ENCODE measurements at regions not wholly inside any gene's neighbourhood (a gene's known extent, or its start where the extent isn't known, plus 50 kb on each side); places are given as distances from the start of the nearest gene placed in this dataset.

GRCh38 chr2:242063850-242064249, 194.3 kb downstream of the RTP5 start:
- no peak overlapping the region for H3K27ac ChIP-seq (ENCODE audit: low read depth, low read length)

DNA sequence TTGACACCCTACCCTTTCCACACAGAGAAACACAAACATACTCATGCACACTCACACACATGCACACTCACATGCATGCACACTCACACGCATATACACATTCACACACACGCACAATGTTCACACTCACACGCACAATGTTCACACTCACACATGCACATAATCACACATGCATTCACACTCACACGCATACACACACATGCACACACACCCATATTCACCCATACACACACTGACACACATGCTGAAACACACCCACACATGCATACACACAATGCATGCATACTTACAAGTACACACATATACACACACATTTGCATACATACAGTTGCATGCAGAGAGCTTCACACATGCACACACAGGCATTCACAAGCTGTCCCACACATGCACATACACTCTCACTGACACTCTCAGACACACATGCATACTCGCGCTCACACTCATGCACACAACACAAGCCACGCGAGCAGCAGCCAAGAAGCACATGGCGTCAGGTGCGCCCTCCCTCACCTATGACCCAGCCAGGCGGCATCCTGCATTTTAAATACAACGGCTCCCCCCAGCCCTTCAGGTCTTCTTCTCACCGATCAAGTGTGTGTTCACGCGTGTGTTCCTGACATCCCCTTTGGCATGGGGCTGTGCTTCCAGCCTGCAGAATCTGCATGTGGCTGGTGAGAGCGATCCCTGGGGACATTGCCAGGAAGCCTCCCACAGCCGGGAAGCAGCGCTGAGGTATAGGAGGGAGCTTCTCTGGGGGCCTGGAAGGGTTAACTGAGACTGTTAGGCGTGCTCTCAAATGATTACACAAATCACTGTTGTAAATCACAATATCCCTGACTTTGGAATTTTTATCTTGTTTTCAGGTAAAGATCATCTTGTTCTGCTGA, 195.1 kb downstream of the RTP5 start:
- Histone ChIP-seq H3K27me3 (ENCODE audit: control insufficient read depth, insufficient read depth, low read length, poor library complexity, severe bottlenecking) (no peaks in the 10 kb centered on the region), H3K36me3 (ENCODE audit: control insufficient read depth, insufficient read depth, low read length) (no peaks in the 10 kb centered on the region), H3K4me1 (ENCODE audit: control insufficient read depth, insufficient read depth, low read length) (no peaks in the 10 kb centered on the region), H3K27ac (ENCODE audit: low read depth, low read length) (no peak overlapping the region), H3K9ac (ENCODE audit: extremely low read depth, low read length, poor library complexity, severe bottlenecking) (no peak overlapping the region), H3K4me3 (ENCODE audit: low read length) (no peak overlapping the region), H3K9me3 (ENCODE audit: control insufficient read depth, low read length) (peaks cover 27% of the 10 kb centered on the region)
- no peak overlapping the region for H3K27ac Mint-ChIP-seq
- 87 to 88% methylated on average over 4 to 19 of the region's 19 CpGs for WGBS, 2 experiments (ENCODE audit: insufficient coverage in 1 of 2, insufficient read length in 1 of 2)
- peaks cover 44% of the 10 kb centered on the region for H3K9me3 Mint-ChIP-seq
- peaks cover 8% of the 10 kb centered on the region for H3K4me1 Mint-ChIP-seq
- TF ChIP-seq, protein P1, sequence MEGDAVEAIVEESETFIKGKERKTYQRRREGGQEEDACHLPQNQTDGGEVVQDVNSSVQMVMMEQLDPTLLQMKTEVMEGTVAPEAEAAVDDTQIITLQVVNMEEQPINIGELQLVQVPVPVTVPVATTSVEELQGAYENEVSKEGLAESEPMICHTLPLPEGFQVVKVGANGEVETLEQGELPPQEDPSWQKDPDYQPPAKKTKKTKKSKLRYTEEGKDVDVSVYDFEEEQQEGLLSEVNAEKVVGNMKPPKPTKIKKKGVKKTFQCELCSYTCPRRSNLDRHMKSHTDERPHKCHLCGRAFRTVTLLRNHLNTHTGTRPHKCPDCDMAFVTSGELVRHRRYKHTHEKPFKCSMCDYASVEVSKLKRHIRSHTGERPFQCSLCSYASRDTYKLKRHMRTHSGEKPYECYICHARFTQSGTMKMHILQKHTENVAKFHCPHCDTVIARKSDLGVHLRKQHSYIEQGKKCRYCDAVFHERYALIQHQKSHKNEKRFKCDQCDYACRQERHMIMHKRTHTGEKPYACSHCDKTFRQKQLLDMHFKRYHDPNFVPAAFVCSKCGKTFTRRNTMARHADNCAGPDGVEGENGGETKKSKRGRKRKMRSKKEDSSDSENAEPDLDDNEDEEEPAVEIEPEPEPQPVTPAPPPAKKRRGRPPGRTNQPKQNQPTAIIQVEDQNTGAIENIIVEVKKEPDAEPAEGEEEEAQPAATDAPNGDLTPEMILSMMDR (conservative IDR thresholded peaks at IDR 0.05) = no peak
- peak; percentile 31 for DNase-seq
- H3K27me3 Mint-ChIP-seq (ENCODE audit: insufficient read depth) = peaks cover 6% of the 10 kb centered on the region
- H3K36me3 Mint-ChIP-seq (ENCODE audit: low read depth) = no peaks in the 10 kb centered on the region
- H3K4me3 Mint-ChIP-seq = no peak overlapping the region

More at GRCh38 chr2:242063850-242064249, 194.3 kb downstream of the RTP5 start:
- TF ChIP-seq, protein P1 (conservative IDR thresholded peaks at IDR 0.05) = no peak
- H3K4me3 Mint-ChIP-seq = no peak overlapping the region
- H3K4me1 Mint-ChIP-seq = peaks cover 2% of the 10 kb centered on the region
- no peaks in the 10 kb centered on the region for H3K36me3 Mint-ChIP-seq (ENCODE audit: low read depth)
- no peaks in the 10 kb centered on the region for H3K36me3 ChIP-seq (ENCODE audit: control insufficient read depth, insufficient read depth, low read length)
- peaks cover 51% of the 10 kb centered on the region for H3K9me3 Mint-ChIP-seq
- 60 to 73% methylated on average over 1 to 7 of the region's 7 CpGs for WGBS, 2 experiments (ENCODE audit: insufficient coverage in 1 of 2, insufficient read length in 1 of 2)
- H3K9me3 ChIP-seq (ENCODE audit: control insufficient read depth, low read length) = peaks cover 32% of the 10 kb centered on the region
- DNase-seq = peak; percentile 47
- no peaks in the 10 kb centered on the region for H3K27me3 ChIP-seq (ENCODE audit: control insufficient read depth, insufficient read depth, low read length, poor library complexity, severe bottlenecking)
- peak overlapping the region; percentile 61 for H3K27ac Mint-ChIP-seq
- H3K4me1 ChIP-seq (ENCODE audit: control insufficient read depth, insufficient read depth, low read length) = no peaks in the 10 kb centered on the region
- H3K4me3 ChIP-seq (ENCODE audit: low read length) = no peak overlapping the region
- no peak overlapping the region for H3K9ac ChIP-seq (ENCODE audit: extremely low read depth, low read length, poor library complexity, severe bottlenecking)
- H3K27me3 Mint-ChIP-seq (ENCODE audit: insufficient read depth) = peaks cover 11% of the 10 kb centered on the region

DNA sequence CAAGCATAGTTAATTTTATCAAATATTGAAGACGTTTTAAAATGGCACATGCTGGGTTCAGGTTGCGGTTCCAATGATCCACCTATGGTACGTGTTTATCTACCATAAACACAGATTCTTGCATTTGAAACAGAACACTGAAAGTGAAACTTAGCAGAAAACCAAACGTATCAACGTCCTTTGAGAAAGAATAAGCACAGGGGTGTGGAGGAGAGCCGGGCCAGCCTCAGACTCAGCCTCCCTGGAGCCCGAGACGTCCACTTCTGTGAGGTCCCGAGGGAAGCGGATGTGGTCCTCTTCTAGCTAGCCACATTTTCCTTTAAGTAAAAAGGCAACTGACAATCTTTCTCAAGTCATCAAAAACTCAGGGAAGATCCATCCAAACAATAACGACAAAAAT, 195.9 kb downstream of the RTP5 start:
- no peaks in the 10 kb centered on the region for H3K36me3 Mint-ChIP-seq (ENCODE audit: low read depth)
- no peaks in the 10 kb centered on the region for H3K4me1 ChIP-seq (ENCODE audit: control insufficient read depth, insufficient read depth, low read length)
- no peak for DNase-seq

More for the DNA sequence above, 195.9 kb downstream of the RTP5 start:
- no peak overlapping the region for H3K27ac ChIP-seq (ENCODE audit: low read depth, low read length)
- Mint-ChIP-seq H3K4me1 (peaks cover 9% of the 10 kb centered on the region), H3K27me3 (ENCODE audit: insufficient read depth) (peaks cover 6% of the 10 kb centered on the region), H3K9me3 (peaks cover 37% of the 10 kb centered on the region), H3K27ac (no peak overlapping the region), H3K4me3 (no peak overlapping the region)
- no peak overlapping the region for H3K4me3 ChIP-seq (ENCODE audit: low read length)
- peaks cover 21% of the 10 kb centered on the region for H3K9me3 ChIP-seq (ENCODE audit: control insufficient read depth, low read length)
- TF ChIP-seq, protein P1 (conservative IDR thresholded peaks at IDR 0.05) = no peak
- 93% methylated on average over 8 to 11 of the region's 11 CpGs for WGBS, 2 experiments (ENCODE audit: insufficient coverage in 1 of 2, insufficient read length in 1 of 2)
- H3K9ac ChIP-seq (ENCODE audit: extremely low read depth, low read length, poor library complexity, severe bottlenecking) = no peak overlapping the region
- H3K36me3 ChIP-seq (ENCODE audit: control insufficient read depth, insufficient read depth, low read length) = no peaks in the 10 kb centered on the region
- H3K27me3 ChIP-seq (ENCODE audit: control insufficient read depth, insufficient read depth, low read length, poor library complexity, severe bottlenecking) = no peaks in the 10 kb centered on the region

Measured in endodermal cell (in vitro differentiated cells).